SU-DHL-6 (cell line): ENCODE measurements at regions not wholly inside any gene's neighbourhood (a gene's known extent, or its start where the extent isn't known, plus 50 kb on each side); places are given as distances from the start of the nearest gene placed in this dataset.

Experiments
- H2AFZ ChIP-seq: fragments of 200-600 bp; sonication (generic); 2 replicates; pipeline ENCODE4 v1.6.1; 2014; ENCODE audit warnings: low read depth, mild to moderate bottlenecking, moderate library complexity, mixed read lengths, antibody characterized with exemption, low read length; ENCODE audit not compliant: severe bottlenecking
- H3F3A ChIP-seq: fragments of 200-600 bp; shearing (Covaris generic); 2 replicates; pipeline ENCODE4 v1.6.0; 2016; ENCODE audit warnings: antibody characterized with exemption, mild to moderate bottlenecking; ENCODE audit not compliant: insufficient read depth
- H3K27ac ChIP-seq: fragments of 200-600 bp; sonication (generic); 2 replicates; pipeline ENCODE4 v1.5.1; 2016; ENCODE audit warnings: low read depth, mild to moderate bottlenecking, low read length, moderate library complexity, mixed read lengths
- H3K27me3 ChIP-seq: fragments of 200-600 bp; sonication (generic), shearing (Covaris generic); 2 replicates; pipeline ENCODE4 v1.6.0; 2014; ENCODE audit warnings: mild to moderate bottlenecking, low read length
- H3K36me3 ChIP-seq: fragments of 200-600 bp; sonication (generic); 2 replicates; pipeline ENCODE4 v1.6.1; 2014; ENCODE audit warnings: mild to moderate bottlenecking, low read length, mixed read lengths
- H3K4me2 ChIP-seq: fragments of 300-600, 200-600 bp; shearing (Covaris generic), sonication (generic); 2 replicates; pipeline ENCODE4 v1.6.0; 2014; ENCODE audit warnings: low read length, low read depth, mild to moderate bottlenecking; ENCODE audit not compliant: poor library complexity, severe bottlenecking
- H3K4me3 ChIP-seq: fragments of 200-600 bp; sonication (generic); 2 replicates; pipeline ENCODE4 v1.5.1; 2014; ENCODE audit warnings: antibody characterized with exemption, low read length, mild to moderate bottlenecking, mixed read lengths; ENCODE audit not compliant: insufficient read depth, poor library complexity, severe bottlenecking
- H3K79me2 ChIP-seq: fragments of 200-600 bp; sonication (generic); 2 replicates; pipeline ENCODE4 v1.6.1; 2014; ENCODE audit warnings: mild to moderate bottlenecking, low read length, moderate library complexity; ENCODE audit not compliant: insufficient read depth
- H3K9ac ChIP-seq: fragments of 200-600 bp; sonication (generic); 2 replicates; pipeline ENCODE4 v1.7.0; 2014; ENCODE audit warnings: mild to moderate bottlenecking, low read length
- H3K9me2 ChIP-seq: fragments of 200-600 bp; sonication (generic); replicated peaks from 2 replicates; pipeline ENCODE4 v1.6.1; 2014; ENCODE audit warnings: low read length; ENCODE audit not compliant: insufficient read depth
- H3K9me3 ChIP-seq: fragments of 200-600 bp; sonication (generic); 2 replicates; pipeline ENCODE4 v1.6.1; 2014; ENCODE audit warnings: low read length, mixed read lengths; ENCODE audit not compliant: insufficient read depth
- H4K20me1 ChIP-seq: fragments of 200-600 bp; sonication (generic); 2 replicates; pipeline ENCODE4 v1.6.1; 2014; ENCODE audit warnings: low read depth, mild to moderate bottlenecking, antibody characterized with exemption, low read length, moderate library complexity, mixed read lengths
- EZH2phosphoT487 ChIP-seq: fragments of 200-600 bp; sonication (generic), shearing (Covaris generic); conservative IDR thresholded peaks from 2 replicates; pipeline ENCODE4 v1.6.1; 2018; ENCODE audit warnings: mild to moderate bottlenecking, antibody characterized with exemption, low read length, moderate library complexity, mixed read lengths
- TF ChIP-seq, protein P1 (sequence below): fragments of 200-600 bp; sonication (generic); IDR thresholded peaks from one replicate; pipeline ENCODE4 v1.5.1; 2017; ENCODE audit warnings: antibody characterized with exemption, mild to moderate bottlenecking, low read length, moderate library complexity; ENCODE audit not compliant: insufficient read depth, poor library complexity, severe bottlenecking

- Histone ChIP-seq H3K36me3 (no peaks in the 10 kb centered on the region), H3F3A (no peaks in the 10 kb centered on the region), H3K27ac (no peak overlapping the region), H3K9me2 (no peaks in the 10 kb centered on the region), H3K4me2 (no peak overlapping the region), H3K4me3 (no peak overlapping the region), H3K27me3 (no peaks in the 10 kb centered on the region), H2AFZ (no peak overlapping the region), H4K20me1 (no peaks in the 10 kb centered on the region), H3K9me3 (no peaks in the 10 kb centered on the region), H3K9ac (no peak overlapping the region), H3K79me2 (no peaks in the 10 kb centered on the region)
- TF ChIP-seq, protein P1, sequence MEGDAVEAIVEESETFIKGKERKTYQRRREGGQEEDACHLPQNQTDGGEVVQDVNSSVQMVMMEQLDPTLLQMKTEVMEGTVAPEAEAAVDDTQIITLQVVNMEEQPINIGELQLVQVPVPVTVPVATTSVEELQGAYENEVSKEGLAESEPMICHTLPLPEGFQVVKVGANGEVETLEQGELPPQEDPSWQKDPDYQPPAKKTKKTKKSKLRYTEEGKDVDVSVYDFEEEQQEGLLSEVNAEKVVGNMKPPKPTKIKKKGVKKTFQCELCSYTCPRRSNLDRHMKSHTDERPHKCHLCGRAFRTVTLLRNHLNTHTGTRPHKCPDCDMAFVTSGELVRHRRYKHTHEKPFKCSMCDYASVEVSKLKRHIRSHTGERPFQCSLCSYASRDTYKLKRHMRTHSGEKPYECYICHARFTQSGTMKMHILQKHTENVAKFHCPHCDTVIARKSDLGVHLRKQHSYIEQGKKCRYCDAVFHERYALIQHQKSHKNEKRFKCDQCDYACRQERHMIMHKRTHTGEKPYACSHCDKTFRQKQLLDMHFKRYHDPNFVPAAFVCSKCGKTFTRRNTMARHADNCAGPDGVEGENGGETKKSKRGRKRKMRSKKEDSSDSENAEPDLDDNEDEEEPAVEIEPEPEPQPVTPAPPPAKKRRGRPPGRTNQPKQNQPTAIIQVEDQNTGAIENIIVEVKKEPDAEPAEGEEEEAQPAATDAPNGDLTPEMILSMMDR: no peak
- no peak for TF ChIP-seq EZH2phosphoT487
Measured at GRCh38 chr1:163768576-163768975, 446.8 kb downstream of the NUF2 start.

- Histone ChIP-seq H3K9me2 (no peaks in the 10 kb centered on the region), H3K36me3 (no peaks in the 10 kb centered on the region), H2AFZ (no peak overlapping the region), H3K9me3 (no peaks in the 10 kb centered on the region), H3F3A (no peaks in the 10 kb centered on the region), H3K79me2 (no peaks in the 10 kb centered on the region), H3K4me3 (no peak overlapping the region), H3K27me3 (no peaks in the 10 kb centered on the region), H3K27ac (no peak overlapping the region), H3K4me2 (no peak overlapping the region), H3K9ac (no peak overlapping the region), H4K20me1 (no peaks in the 10 kb centered on the region)
- no peak for TF ChIP-seq EZH2phosphoT487
Measured at GRCh38 chr1:163770265-163770664, 448.5 kb downstream of the NUF2 start.

DNA sequence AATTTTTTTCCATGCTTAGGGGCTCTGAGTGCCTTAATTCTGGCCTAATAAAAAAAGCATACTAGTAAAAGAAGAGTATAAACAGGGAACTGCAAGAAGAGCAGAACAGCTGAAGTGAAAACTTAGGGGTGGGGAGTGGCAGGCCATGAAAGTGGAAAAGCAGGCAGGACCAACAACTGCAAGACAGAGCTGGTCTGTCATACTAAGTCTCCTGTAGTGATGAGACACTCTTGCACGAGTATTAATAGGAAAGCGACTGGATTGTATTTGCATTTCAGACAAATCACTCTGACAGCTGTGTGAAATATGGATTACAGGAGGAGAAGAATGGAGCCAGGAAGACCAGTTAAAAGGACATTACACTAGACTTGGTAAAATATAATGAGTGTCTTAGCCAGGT lies 449.9 kb downstream of the NUF2 start:
- Histone ChIP-seq H3K79me2 (no peaks in the 10 kb centered on the region), H2AFZ (no peak overlapping the region), H3K27me3 (no peaks in the 10 kb centered on the region), H4K20me1 (no peaks in the 10 kb centered on the region), H3K4me3 (no peak overlapping the region), H3K4me2 (no peak overlapping the region), H3K27ac (no peak overlapping the region), H3K9ac (no peak overlapping the region), H3K9me2 (no peaks in the 10 kb centered on the region), H3K36me3 (no peaks in the 10 kb centered on the region), H3F3A (no peaks in the 10 kb centered on the region), H3K9me3 (no peaks in the 10 kb centered on the region)
- no peak for TF ChIP-seq EZH2phosphoT487
- TF ChIP-seq, protein P1: no peak

- Histone ChIP-seq H3K27me3 (no peaks in the 10 kb centered on the region), H3K79me2 (no peaks in the 10 kb centered on the region), H3K4me2 (no peak overlapping the region), H3K36me3 (no peaks in the 10 kb centered on the region), H3K9ac (no peak overlapping the region), H3K4me3 (no peak overlapping the region), H2AFZ (no peak overlapping the region), H3K27ac (no peak overlapping the region), H4K20me1 (no peaks in the 10 kb centered on the region), H3F3A (no peaks in the 10 kb centered on the region), H3K9me3 (no peaks in the 10 kb centered on the region), H3K9me2 (no peaks in the 10 kb centered on the region)
- TF ChIP-seq, protein P1: no peak
Measured at GRCh38 chr1:163772246-163772645, 450.5 kb downstream of the NUF2 start.
